ENCODE measurements at regions not wholly inside any gene's neighbourhood (a gene's known extent, or its start where the extent isn't known, plus 50 kb on each side); places are given as distances from the start of the nearest gene placed in this dataset.

GRCh38 chr15:95580121-95580520, 750.4 kb upstream of the NR2F2 start:
- TF ChIP-seq CTCF (conservative IDR thresholded peaks at IDR 0.05 in 1 of 2, IDR thresholded peaks at IDR 0.05 in 1 of 2; ENCODE audit: low read depth in 1 of 2, low read length in 2 of 2), result peak in 1 of 2 donors; percentile 16
- no peak for TF ChIP-seq EZH2 (IDR thresholded peaks at IDR 0.05; ENCODE audit: low read length, missing control alignments)

GRCh38 chr15:95581595-95581994, 748.9 kb upstream of the NR2F2 start:
- H3K27ac ChIP-seq (ENCODE audit: insufficient read depth, low read length), result no peak overlapping the region
- no peaks in the 10 kb centered on the region for H3K36me3 ChIP-seq (ENCODE audit: control insufficient read depth, insufficient read depth, low read length)
- H4K20me1 ChIP-seq (ENCODE audit: control insufficient read depth, extremely low read depth, insufficient read depth, low read length), result no peaks in the 10 kb centered on the region
- no peak overlapping the region for H3K4me2 ChIP-seq (ENCODE audit: extremely low read depth, insufficient read depth, low read length)
- no peak for TF ChIP-seq EZH2 (IDR thresholded peaks at IDR 0.05; ENCODE audit: low read length, missing control alignments)
- no peak for TF ChIP-seq CTCF (conservative IDR thresholded peaks at IDR 0.05 in 1 of 2, IDR thresholded peaks at IDR 0.05 in 1 of 2; ENCODE audit: low read depth in 1 of 2, low read length in 2 of 2)
- no peaks in the 10 kb centered on the region for H3K79me2 ChIP-seq (ENCODE audit: control insufficient read depth, insufficient read depth, low read length)
- H2AFZ ChIP-seq (ENCODE audit: low read length), result no peak overlapping the region
- no peaks in the 10 kb centered on the region for H3K9me3 ChIP-seq (ENCODE audit: control insufficient read depth, insufficient read depth, low read depth, low read length)
- no peak for DNase-seq (ENCODE audit: low read depth in 2 of 2)
- no peak overlapping the region for H3K9ac ChIP-seq (ENCODE audit: insufficient read depth, low read length)
- no peaks in the 10 kb centered on the region for H3K4me1 ChIP-seq (ENCODE audit: control insufficient read depth, extremely low read depth, insufficient read depth, low read length)
- H3K27me3 ChIP-seq (ENCODE audit: control insufficient read depth, insufficient read depth, low read length), result no peaks in the 10 kb centered on the region
- H3K4me3 ChIP-seq (replicated peaks in 1 of 4; ENCODE audit: control extremely low read depth in 1 of 4, insufficient read depth in 1 of 4, low read depth in 3 of 4, low read length in 4 of 4), result no peak overlapping the region

More at GRCh38 chr15:95580121-95580520, 750.4 kb upstream of the NR2F2 start:
- Histone ChIP-seq H3K4me2 (ENCODE audit: extremely low read depth, insufficient read depth, low read length) (no peak overlapping the region), H3K79me2 (ENCODE audit: control insufficient read depth, insufficient read depth, low read length) (no peaks in the 10 kb centered on the region), H3K27ac (ENCODE audit: insufficient read depth, low read length) (no peak overlapping the region), H3K4me3 (replicated peaks in 1 of 4; ENCODE audit: control extremely low read depth in 1 of 4, insufficient read depth in 1 of 4, low read depth in 3 of 4, low read length in 4 of 4) (no peak overlapping the region), H3K9me3 (ENCODE audit: control insufficient read depth, insufficient read depth, low read depth, low read length) (no peaks in the 10 kb centered on the region), H4K20me1 (ENCODE audit: control insufficient read depth, extremely low read depth, insufficient read depth, low read length) (no peaks in the 10 kb centered on the region), H3K36me3 (ENCODE audit: control insufficient read depth, insufficient read depth, low read length) (no peaks in the 10 kb centered on the region), H2AFZ (ENCODE audit: low read length) (no peak overlapping the region), H3K4me1 (ENCODE audit: control insufficient read depth, extremely low read depth, insufficient read depth, low read length) (no peaks in the 10 kb centered on the region), H3K27me3 (ENCODE audit: control insufficient read depth, insufficient read depth, low read length) (no peaks in the 10 kb centered on the region), H3K9ac (ENCODE audit: insufficient read depth, low read length) (no peak overlapping the region)
- DNase-seq (ENCODE audit: low read depth in 2 of 2), result no peak

- Histone ChIP-seq H3K9ac (ENCODE audit: insufficient read depth, low read length) (no peak overlapping the region), H3K4me3 (replicated peaks in 1 of 4; ENCODE audit: control extremely low read depth in 1 of 4, insufficient read depth in 1 of 4, low read depth in 3 of 4, low read length in 4 of 4) (no peak overlapping the region), H3K36me3 (ENCODE audit: control insufficient read depth, insufficient read depth, low read length) (no peaks in the 10 kb centered on the region), H3K27me3 (ENCODE audit: control insufficient read depth, insufficient read depth, low read length) (no peaks in the 10 kb centered on the region), H3K4me1 (ENCODE audit: control insufficient read depth, extremely low read depth, insufficient read depth, low read length) (no peaks in the 10 kb centered on the region), H3K79me2 (ENCODE audit: control insufficient read depth, insufficient read depth, low read length) (no peaks in the 10 kb centered on the region), H4K20me1 (ENCODE audit: control insufficient read depth, extremely low read depth, insufficient read depth, low read length) (no peaks in the 10 kb centered on the region), H2AFZ (ENCODE audit: low read length) (no peak overlapping the region), H3K9me3 (ENCODE audit: control insufficient read depth, insufficient read depth, low read depth, low read length) (no peaks in the 10 kb centered on the region), H3K27ac (ENCODE audit: insufficient read depth, low read length) (no peak overlapping the region), H3K4me2 (ENCODE audit: extremely low read depth, insufficient read depth, low read length) (no peak overlapping the region)
- DNase-seq (ENCODE audit: low read depth in 2 of 2), result no peak
- TF ChIP-seq CTCF (conservative IDR thresholded peaks at IDR 0.05 in 1 of 2, IDR thresholded peaks at IDR 0.05 in 1 of 2; ENCODE audit: low read depth in 1 of 2, low read length in 2 of 2), result no peak
- TF ChIP-seq EZH2 (IDR thresholded peaks at IDR 0.05; ENCODE audit: low read length, missing control alignments), result no peak
These were observed 746.4 kb upstream of the NR2F2 start for GRCh38 chr15:95584088-95584487.

Data from fibroblast of lung (primary cell).